Memory B cell (primary cell): ENCODE measurements at regions not wholly inside any gene's neighbourhood (a gene's known extent, or its start where the extent isn't known, plus 50 kb on each side); places are given as distances from the start of the nearest gene placed in this dataset.

Experiments
- ATAC-seq: fragments of 150-1000 bp; cut with Tn5 transposase; 2 replicates; pipeline ENCODE4 v1.10.0; 2021; ENCODE audit warnings: low read depth, mild to moderate bottlenecking, moderate library complexity
- DNase-seq, 2 donors: peaks; one replicate each; pipeline ENCODE4 v3.0.0; 2022; ENCODE audit warnings: low spot score in 2 of 2
- H3K27ac Mint-ChIP-seq: one replicate; pipeline ENCODE4 v1.8.0; 2022; ENCODE audit warnings: mild to moderate bottlenecking, moderate library complexity, mixed read lengths
- H3K27me3 Mint-ChIP-seq: one replicate; pipeline ENCODE4 v1.8.0; 2022; ENCODE audit warnings: mixed read lengths
- H3K36me3 Mint-ChIP-seq: one replicate; pipeline ENCODE4 v1.8.0; 2022; ENCODE audit warnings: mild to moderate bottlenecking, mixed read lengths
- H3K4me1 Mint-ChIP-seq: one replicate; pipeline ENCODE4 v1.8.0; 2022; ENCODE audit warnings: mixed read lengths
- H3K4me3 Mint-ChIP-seq: one replicate; pipeline ENCODE4 v1.8.0; 2022; ENCODE audit warnings: mild to moderate bottlenecking, moderate library complexity, mixed read lengths
- H3K9me3 Mint-ChIP-seq: one replicate; pipeline ENCODE4 v1.8.0; 2022; ENCODE audit warnings: mixed read lengths

GRCh38 chr7:12066521-12066920 lies 144.6 kb upstream of the TMEM106B start:
- Mint-ChIP-seq H3K27ac (no peak overlapping the region), H3K4me3 (no peak overlapping the region), H3K9me3 (no peaks in the 10 kb centered on the region), H3K36me3 (no peaks in the 10 kb centered on the region), H3K4me1 (peaks cover 5% of the 10 kb centered on the region), H3K27me3 (no peaks in the 10 kb centered on the region)
- DNase-seq (no peak), ATAC-seq (peak; percentile 58)

DNA sequence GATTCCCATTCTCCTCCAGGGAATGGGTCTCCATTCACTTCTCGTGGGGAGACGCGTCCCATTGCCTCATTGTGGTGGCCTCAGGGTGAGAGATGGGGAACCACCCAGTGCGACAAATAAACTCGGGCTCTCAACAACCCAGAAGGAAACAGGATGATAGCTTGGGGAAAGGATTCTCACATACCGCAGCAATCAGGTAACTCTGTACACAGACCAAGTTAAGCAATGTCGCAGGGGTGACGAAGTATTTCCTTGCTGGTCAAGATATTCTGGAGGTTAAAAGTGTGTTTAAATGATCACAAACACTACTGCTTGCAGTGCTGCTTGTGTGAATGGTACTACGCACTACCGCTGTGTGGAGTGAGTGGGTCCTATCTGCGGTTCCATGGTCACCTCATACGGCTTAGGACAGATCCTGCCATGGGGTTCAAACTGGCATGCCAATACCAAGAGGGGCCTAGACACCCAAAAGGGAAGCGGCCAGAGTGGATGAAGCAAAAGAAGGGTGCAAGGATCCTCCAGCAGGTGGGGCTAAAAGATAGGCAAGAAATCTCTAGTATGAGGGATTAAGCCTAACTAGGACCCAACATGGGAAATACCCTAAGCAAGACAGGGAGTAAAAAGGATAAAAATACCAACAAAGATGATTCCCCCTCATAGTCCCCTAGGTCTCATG lies 143.8 kb upstream of the TMEM106B start:
- H3K4me1 Mint-ChIP-seq, result peaks cover 3% of the 10 kb centered on the region
- H3K27me3 Mint-ChIP-seq, result no peaks in the 10 kb centered on the region
- H3K36me3 Mint-ChIP-seq, result no peaks in the 10 kb centered on the region
- DNase-seq, result peak; percentile 52 to 56
- no peaks in the 10 kb centered on the region for H3K9me3 Mint-ChIP-seq
- ATAC-seq, result peak; percentile 75
- H3K27ac Mint-ChIP-seq, result no peak overlapping the region
- no peak overlapping the region for H3K4me3 Mint-ChIP-seq

- ATAC-seq, result no peak
- Mint-ChIP-seq H3K9me3 (peaks cover under 1% of the 10 kb centered on the region), H3K27ac (no peak overlapping the region), H3K4me1 (peaks cover 3% of the 10 kb centered on the region), H3K36me3 (no peaks in the 10 kb centered on the region), H3K4me3 (no peak overlapping the region), H3K27me3 (no peaks in the 10 kb centered on the region)
- DNase-seq, result no peak
Observed at GRCh38 chr7:12069757-12070156, 141.3 kb upstream of the TMEM106B start.

- ATAC-seq (no peak), DNase-seq (no peak)
- Mint-ChIP-seq H3K4me1 (no peaks in the 10 kb centered on the region), H3K4me3 (no peak overlapping the region), H3K36me3 (peaks cover 3% of the 10 kb centered on the region), H3K27ac (no peak overlapping the region), H3K27me3 (no peaks in the 10 kb centered on the region), H3K9me3 (peaks cover 14% of the 10 kb centered on the region)
Observed at GRCh38 chr7:12074889-12075288, 136.2 kb upstream of the TMEM106B start.

GRCh38 chr7:12080006-12080405 lies 131.1 kb upstream of the TMEM106B start:
- H3K27me3 Mint-ChIP-seq, result peaks cover 7% of the 10 kb centered on the region

DNA sequence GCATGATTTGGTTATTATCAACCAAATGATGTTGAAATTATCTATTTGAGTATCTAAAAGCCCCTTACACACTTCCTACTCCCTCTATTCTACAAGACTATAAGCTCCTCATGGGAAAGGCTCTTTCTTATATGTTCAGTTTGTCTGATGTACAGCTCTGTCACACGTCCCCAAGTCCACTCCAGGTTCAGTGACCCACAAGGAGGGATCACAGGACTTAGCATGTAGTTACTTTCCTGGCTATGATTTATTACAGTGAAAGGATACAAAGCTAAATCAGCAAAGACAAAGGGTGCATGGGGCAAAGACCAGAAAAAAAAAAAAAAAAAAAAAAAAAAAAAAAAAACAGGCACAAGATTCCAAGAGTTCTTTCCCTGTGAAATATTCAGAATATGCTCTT lies 125.6 kb upstream of the TMEM106B start:
- DNase-seq (no peak), ATAC-seq (no peak)
- Mint-ChIP-seq H3K9me3 (no peaks in the 10 kb centered on the region), H3K27me3 (peaks cover 7% of the 10 kb centered on the region), H3K27ac (no peak overlapping the region), H3K4me3 (no peak overlapping the region), H3K4me1 (no peaks in the 10 kb centered on the region), H3K36me3 (no peaks in the 10 kb centered on the region)

More at GRCh38 chr7:12080006-12080405, 131.1 kb upstream of the TMEM106B start:
- DNase-seq, result no peak
- Mint-ChIP-seq H3K9me3 (peaks cover 12% of the 10 kb centered on the region), H3K27ac (no peak overlapping the region), H3K4me3 (no peak overlapping the region), H3K36me3 (peaks cover 3% of the 10 kb centered on the region), H3K4me1 (no peaks in the 10 kb centered on the region)
- no peak for ATAC-seq

DNA sequence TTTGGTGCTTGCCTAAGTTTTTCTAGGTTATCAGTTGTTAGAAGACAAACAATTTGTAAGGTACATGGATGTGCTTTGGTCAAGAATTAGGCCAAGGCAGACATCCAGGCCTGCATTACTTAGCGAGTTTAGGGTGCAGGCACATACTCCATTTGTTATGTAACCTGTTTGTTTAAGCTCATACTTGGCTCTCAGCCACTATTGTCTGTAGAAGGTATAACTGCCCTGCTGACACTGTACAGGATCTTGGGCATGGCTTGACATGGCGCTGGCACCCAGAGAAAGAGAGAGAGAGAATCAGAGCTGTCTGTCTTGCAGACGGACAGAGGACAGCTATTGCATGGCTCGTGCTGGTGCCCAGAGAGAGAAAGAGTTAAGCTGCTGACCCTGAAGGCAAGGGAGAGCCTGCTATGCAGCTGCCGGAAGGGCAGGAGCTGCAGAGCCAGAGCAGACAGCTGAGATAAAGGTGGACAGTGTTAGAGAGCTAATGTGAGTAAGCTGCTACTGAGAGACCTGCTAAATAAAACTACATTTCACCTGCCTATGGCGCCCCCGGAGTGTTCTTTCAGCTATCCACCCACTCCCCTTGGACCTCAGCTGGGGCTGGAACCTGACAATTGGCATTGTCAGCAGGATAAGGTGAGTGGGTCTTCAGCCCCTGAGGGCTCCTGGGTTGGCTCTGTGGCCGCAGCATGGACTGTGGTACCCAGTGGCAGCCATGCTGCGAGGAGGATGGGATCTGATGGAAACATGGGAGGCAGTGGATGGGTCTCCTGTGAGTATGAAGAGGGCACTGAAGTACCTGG lies 120.9 kb upstream of the TMEM106B start:
- no peaks in the 10 kb centered on the region for H3K36me3 Mint-ChIP-seq

DNA sequence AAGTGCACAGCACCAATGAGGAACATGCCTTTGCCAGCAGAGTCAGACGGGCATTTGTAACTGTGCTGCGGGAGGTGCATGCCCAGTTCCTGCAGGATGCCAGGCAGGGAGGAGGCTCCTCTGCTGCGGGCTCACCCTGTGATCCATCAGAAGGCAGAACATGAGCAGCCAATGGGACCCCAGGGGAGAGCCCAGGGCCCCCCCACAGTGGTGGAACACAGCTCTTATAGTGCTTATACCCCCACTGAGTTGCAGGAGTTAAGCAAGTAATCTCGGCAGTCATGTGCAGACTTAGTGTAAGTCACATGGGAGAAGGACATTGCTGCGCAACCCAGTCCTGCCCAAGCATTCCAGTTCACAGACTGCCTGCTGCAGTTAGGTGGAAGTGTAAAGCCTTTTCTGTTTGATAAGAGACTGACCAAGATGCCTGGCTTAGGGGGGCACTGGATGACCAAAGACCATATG lies 120.3 kb upstream of the TMEM106B start:
- ATAC-seq, result no peak
- Mint-ChIP-seq H3K4me1 (no peaks in the 10 kb centered on the region), H3K36me3 (no peaks in the 10 kb centered on the region), H3K9me3 (no peaks in the 10 kb centered on the region), H3K27ac (no peak overlapping the region), H3K4me3 (no peak overlapping the region), H3K27me3 (peaks cover 6% of the 10 kb centered on the region)
- DNase-seq, result no peak

More for the DNA sequence above, 120.9 kb upstream of the TMEM106B start:
- DNase-seq, result no peak
- H3K27me3 Mint-ChIP-seq, result peaks cover 6% of the 10 kb centered on the region
- no peaks in the 10 kb centered on the region for H3K4me1 Mint-ChIP-seq
- H3K9me3 Mint-ChIP-seq, result no peaks in the 10 kb centered on the region
- no peak overlapping the region for H3K4me3 Mint-ChIP-seq
- no peak for ATAC-seq
- no peak overlapping the region for H3K27ac Mint-ChIP-seq

DNA sequence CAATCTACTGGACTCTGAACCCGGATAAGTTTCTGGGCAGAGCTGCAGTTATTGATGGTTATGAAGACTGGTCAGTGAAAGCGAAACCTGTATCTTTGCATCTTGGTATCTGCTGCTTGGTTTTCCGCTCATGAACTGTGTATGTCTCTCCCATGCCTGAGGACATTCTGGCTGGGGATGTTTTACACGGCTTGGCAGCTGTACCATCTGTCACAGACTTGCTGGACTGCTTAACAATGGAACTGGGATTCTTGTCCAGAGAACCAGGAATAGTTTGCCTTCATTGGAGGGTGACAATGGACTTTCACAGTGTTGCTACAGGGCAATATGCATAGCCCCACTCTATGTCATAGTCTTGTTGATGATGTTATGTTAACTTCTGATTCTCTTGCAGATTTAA lies 119.9 kb upstream of the TMEM106B start:
- Mint-ChIP-seq H3K27ac (no peak overlapping the region), H3K27me3 (peaks cover 6% of the 10 kb centered on the region), H3K4me1 (no peaks in the 10 kb centered on the region), H3K4me3 (no peak overlapping the region), H3K9me3 (no peaks in the 10 kb centered on the region), H3K36me3 (no peaks in the 10 kb centered on the region)
- DNase-seq (no peak), ATAC-seq (no peak)

DNA sequence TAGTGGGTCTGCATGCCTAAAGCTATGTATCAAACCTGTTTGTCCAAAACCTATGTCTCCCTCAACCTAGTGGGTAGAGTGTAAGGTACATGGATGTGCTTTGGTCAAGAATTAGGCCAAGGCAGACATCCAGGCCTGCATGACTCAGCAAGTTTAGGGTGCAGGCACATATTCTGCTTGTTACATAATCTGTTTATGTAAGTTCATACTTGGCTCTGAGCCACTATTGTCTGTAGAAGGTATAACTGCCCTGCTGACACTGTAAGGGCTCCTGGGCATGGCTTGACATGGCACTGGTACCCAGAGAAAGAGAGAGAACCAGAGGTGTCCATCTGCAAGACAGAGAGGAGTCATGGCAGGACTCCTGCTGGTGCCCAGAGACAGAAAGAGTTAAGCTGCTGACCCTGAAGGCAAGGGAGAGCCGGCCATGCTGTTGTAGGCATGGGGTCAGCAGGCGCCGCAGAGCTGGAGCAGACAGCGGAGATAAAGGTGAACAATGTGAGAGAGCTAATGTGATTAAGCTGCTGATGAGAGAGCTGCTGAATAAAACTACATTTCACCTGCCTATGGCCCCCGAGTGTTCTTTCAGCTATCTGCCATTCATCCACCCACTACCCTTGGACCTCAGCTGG lies 118.5 kb upstream of the TMEM106B start:
- Mint-ChIP-seq H3K9me3 (no peaks in the 10 kb centered on the region), H3K36me3 (no peaks in the 10 kb centered on the region), H3K27me3 (peaks cover 6% of the 10 kb centered on the region), H3K27ac (no peak overlapping the region), H3K4me1 (no peaks in the 10 kb centered on the region), H3K4me3 (no peak overlapping the region)
- ATAC-seq, result no peak
- no peak for DNase-seq

GRCh38 chr7:12093365-12093764 lies 117.7 kb upstream of the TMEM106B start:
- Mint-ChIP-seq H3K4me3 (no peak overlapping the region), H3K36me3 (no peaks in the 10 kb centered on the region), H3K27me3 (peaks cover 6% of the 10 kb centered on the region), H3K9me3 (no peaks in the 10 kb centered on the region), H3K27ac (no peak overlapping the region), H3K4me1 (no peaks in the 10 kb centered on the region)
- no peak for ATAC-seq
- no peak for DNase-seq

- Mint-ChIP-seq H3K9me3 (peaks cover 3% of the 10 kb centered on the region), H3K36me3 (no peaks in the 10 kb centered on the region), H3K27ac (no peak overlapping the region), H3K4me1 (no peaks in the 10 kb centered on the region), H3K4me3 (no peak overlapping the region), H3K27me3 (peaks cover 6% of the 10 kb centered on the region)
- ATAC-seq, result no peak
- no peak for DNase-seq
Observed at GRCh38 chr7:12094365-12094921, 116.7 kb upstream of the TMEM106B start.

- no peaks in the 10 kb centered on the region for H3K36me3 Mint-ChIP-seq
- no peak for ATAC-seq
- no peak for DNase-seq
- H3K9me3 Mint-ChIP-seq, result peaks cover 3% of the 10 kb centered on the region
- H3K27ac Mint-ChIP-seq, result no peak overlapping the region
- H3K4me1 Mint-ChIP-seq, result no peaks in the 10 kb centered on the region
- no peak overlapping the region for H3K4me3 Mint-ChIP-seq
- no peaks in the 10 kb centered on the region for H3K27me3 Mint-ChIP-seq
Observed at GRCh38 chr7:12102126-12102525, 109.0 kb upstream of the TMEM106B start.

GRCh38 chr7:12102527-12102926 lies 108.6 kb upstream of the TMEM106B start:
- H3K27me3 Mint-ChIP-seq, result no peaks in the 10 kb centered on the region
- ATAC-seq (no peak), DNase-seq (no peak)
- no peaks in the 10 kb centered on the region for H3K4me1 Mint-ChIP-seq
- H3K4me3 Mint-ChIP-seq, result no peak overlapping the region
- H3K27ac Mint-ChIP-seq, result no peak overlapping the region
- H3K9me3 Mint-ChIP-seq, result peaks cover 3% of the 10 kb centered on the region
- no peaks in the 10 kb centered on the region for H3K36me3 Mint-ChIP-seq
